Panc1 (cell line): ENCODE measurements at regions not wholly inside any gene's neighbourhood (a gene's known extent, or its start where the extent isn't known, plus 50 kb on each side); places are given as distances from the start of the nearest gene placed in this dataset.

Source experiments
- ATAC-seq: fragments of 200-7000 bp; cut with Tn5 transposase; 2 replicates; pipeline ENCODE4 v1.9.1; 2020; ENCODE audit warnings: mild to moderate bottlenecking, moderate library complexity
- BruUV-seq: library from RNA; stranded (reverse); fragments of 400-500 nt; replicated peaks from 2 replicates; lab custom pipeline; 2021; lab: Mats Ljungman, UMichigan
- CTCF ChIA-PET: fragments of 300-600 bp; sonication (Branson Sonifier 250); formaldehyde crosslinking; loops from one replicate; lab custom pipeline; 2022; ENCODE audit warnings: antibody characterized with exemption; lab: Charles Lee
- POLR2A ChIA-PET: fragments of 300-600 bp; sonication (Branson Sonifier 250); formaldehyde crosslinking; loops from one replicate; lab custom pipeline; 2022; ENCODE audit warnings: antibody characterized with exemption; lab: Charles Lee
- DNase-seq: peaks from one replicate; pipeline ENCODE4 v3.0.0-alpha.2; 2010; ENCODE audit warnings: low read depth, low spot score
- H3K27ac ChIP-seq: 2 replicates; pipeline ENCODE4 v1.5.1; 2011; ENCODE audit warnings: mild to moderate bottlenecking, low read length, inconsistent platforms
- H3K27me3 ChIP-seq: fragments of 200-500 bp; sonication (Bioruptor generic); 2 replicates; pipeline ENCODE4 v1.6.0; 2014; ENCODE audit warnings: low read length, inconsistent platforms; ENCODE audit not compliant: control insufficient read depth, insufficient read depth
- H3K36me3 ChIP-seq: fragments of 200-500 bp; sonication (Bioruptor generic); 2 replicates; pipeline ENCODE4 v1.5.1; 2014; ENCODE audit warnings: inconsistent platforms, mild to moderate bottlenecking, low read length, moderate library complexity; ENCODE audit not compliant: control insufficient read depth, insufficient read depth
- H3K4me1 ChIP-seq: 2 replicates; pipeline ENCODE4 v1.5.1; 2011; ENCODE audit warnings: inconsistent platforms, mild to moderate bottlenecking, low read length, moderate library complexity; ENCODE audit not compliant: control insufficient read depth, insufficient read depth
- H3K4me3 ChIP-seq, 2 experiments: 2 replicates each; pipeline ENCODE4 v1.5.1; 2011 to 2012; ENCODE audit warnings: low read depth in 2 of 2, low read length in 2 of 2, mild to moderate bottlenecking in 2 of 2, inconsistent platforms in 1 of 2, moderate library complexity in 1 of 2
- H3K9me3 ChIP-seq: fragments of 200-500 bp; sonication (Bioruptor generic); 2 replicates; pipeline ENCODE4 v1.5.1; 2014; ENCODE audit warnings: low read depth, mild to moderate bottlenecking, inconsistent platforms, low read length, moderate library complexity; ENCODE audit not compliant: control insufficient read depth, insufficient read depth
- POLR2AphosphoS5 ChIP-seq: IDR thresholded peaks from 2 replicates; pipeline ENCODE4 v1.6.1; 2012; ENCODE audit warnings: mild to moderate bottlenecking, low read depth, low read length, moderate library complexity
- SIN3A ChIP-seq: IDR thresholded peaks from 2 replicates; pipeline ENCODE4 v1.6.1; 2012; ENCODE audit warnings: low read depth, mild to moderate bottlenecking, low read length, moderate library complexity, borderline replicate concordance; ENCODE audit not compliant: insufficient read depth
- TCF7L2 ChIP-seq: IDR thresholded peaks from 2 replicates; pipeline ENCODE4 v1.6.1; 2011; ENCODE audit warnings: mild to moderate bottlenecking, low read depth, low read length, inconsistent platforms
- in situ Hi-C: cut with HindIII; loops from 2 replicates; pipeline ENCODE4 v1.10.0; 2016; ENCODE audit warnings: low sequenced_read_pairs, low pct_unique_long_range_greater_than_20kb
- intact Hi-C: fragments of 100-400 bp; cut with micrococcal nuclease; formaldehyde crosslinking; loops from one replicate; pipeline ENCODE4 v1.10.0; 2022; ENCODE audit not compliant: unreplicated experiment
- TF ChIP-seq, protein P1 (sequence below): fragments of 450-650 bp; IDR thresholded peaks from 2 replicates; pipeline ENCODE4 v1.5.1; 2017; ENCODE audit warnings: mild to moderate bottlenecking
- TF ChIP-seq, protein P2 (sequence below), 2 experiments: IDR thresholded peaks; 2 replicates each; pipeline ENCODE4 v1.6.1; 2011 to 2012; ENCODE audit warnings: low read depth in 2 of 2, control low read depth in 1 of 2, low read length in 1 of 2, mild to moderate bottlenecking in 1 of 2, moderate library complexity in 1 of 2; ENCODE audit not compliant: insufficient read depth in 1 of 2

DNA sequence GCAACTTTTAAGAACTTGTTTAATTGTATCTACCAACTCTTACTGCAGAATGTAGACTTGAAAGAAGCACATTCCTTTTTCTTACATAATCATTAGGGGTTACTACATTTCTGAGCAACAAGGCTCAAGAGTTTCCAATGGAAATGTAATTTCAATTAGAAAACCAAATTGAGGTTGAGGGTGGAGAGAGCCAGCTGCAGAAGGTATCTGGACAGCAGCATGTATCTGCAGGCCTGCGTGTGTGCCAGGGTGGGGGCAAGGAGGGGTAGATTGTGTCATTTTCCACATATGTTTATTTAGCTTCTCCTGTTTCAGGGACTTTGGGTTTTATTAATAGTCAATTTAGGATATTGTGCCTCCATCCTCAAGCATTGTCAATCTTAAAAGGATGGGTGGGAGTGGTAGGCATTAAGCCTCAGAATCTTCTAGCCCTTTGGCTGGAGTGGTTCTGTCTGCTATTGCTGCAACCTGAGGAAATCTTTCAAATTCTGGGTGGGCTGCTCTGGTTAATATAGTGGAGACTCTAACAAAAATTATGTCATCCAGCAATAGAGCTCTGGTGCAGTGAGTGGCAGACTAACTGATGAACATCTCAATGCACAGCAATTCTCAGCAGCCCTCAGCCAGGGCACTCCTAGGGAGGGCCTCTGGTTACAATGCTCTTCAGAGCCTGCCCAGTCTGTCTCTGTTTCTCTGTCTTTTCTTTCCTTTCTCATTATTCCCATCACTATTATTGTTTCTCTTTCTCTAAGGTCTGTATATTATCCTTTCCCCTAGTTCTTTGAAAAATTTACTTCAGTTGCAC lies 151.4 kb downstream of the RPIA start:
- Histone ChIP-seq H3K36me3 (no peaks in the 10 kb centered on the region), H3K4me3 (no peak overlapping the region), H3K9me3 (no peaks in the 10 kb centered on the region), H3K4me1 (no peaks in the 10 kb centered on the region), H3K27me3 (peaks cover 5% of the 10 kb centered on the region), H3K27ac (no peak overlapping the region)
- BruUV-seq: no TSS peak
- ChIA-PET CTCF (no interaction called here), POLR2A (no interaction called here)
- in situ Hi-C loops: no loop called here
- TF ChIP-seq, protein P1, sequence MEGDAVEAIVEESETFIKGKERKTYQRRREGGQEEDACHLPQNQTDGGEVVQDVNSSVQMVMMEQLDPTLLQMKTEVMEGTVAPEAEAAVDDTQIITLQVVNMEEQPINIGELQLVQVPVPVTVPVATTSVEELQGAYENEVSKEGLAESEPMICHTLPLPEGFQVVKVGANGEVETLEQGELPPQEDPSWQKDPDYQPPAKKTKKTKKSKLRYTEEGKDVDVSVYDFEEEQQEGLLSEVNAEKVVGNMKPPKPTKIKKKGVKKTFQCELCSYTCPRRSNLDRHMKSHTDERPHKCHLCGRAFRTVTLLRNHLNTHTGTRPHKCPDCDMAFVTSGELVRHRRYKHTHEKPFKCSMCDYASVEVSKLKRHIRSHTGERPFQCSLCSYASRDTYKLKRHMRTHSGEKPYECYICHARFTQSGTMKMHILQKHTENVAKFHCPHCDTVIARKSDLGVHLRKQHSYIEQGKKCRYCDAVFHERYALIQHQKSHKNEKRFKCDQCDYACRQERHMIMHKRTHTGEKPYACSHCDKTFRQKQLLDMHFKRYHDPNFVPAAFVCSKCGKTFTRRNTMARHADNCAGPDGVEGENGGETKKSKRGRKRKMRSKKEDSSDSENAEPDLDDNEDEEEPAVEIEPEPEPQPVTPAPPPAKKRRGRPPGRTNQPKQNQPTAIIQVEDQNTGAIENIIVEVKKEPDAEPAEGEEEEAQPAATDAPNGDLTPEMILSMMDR: no peak
- TF ChIP-seq TCF7L2 (no peak), SIN3A (no peak), POLR2AphosphoS5 (no peak)
- TF ChIP-seq, protein P2, sequence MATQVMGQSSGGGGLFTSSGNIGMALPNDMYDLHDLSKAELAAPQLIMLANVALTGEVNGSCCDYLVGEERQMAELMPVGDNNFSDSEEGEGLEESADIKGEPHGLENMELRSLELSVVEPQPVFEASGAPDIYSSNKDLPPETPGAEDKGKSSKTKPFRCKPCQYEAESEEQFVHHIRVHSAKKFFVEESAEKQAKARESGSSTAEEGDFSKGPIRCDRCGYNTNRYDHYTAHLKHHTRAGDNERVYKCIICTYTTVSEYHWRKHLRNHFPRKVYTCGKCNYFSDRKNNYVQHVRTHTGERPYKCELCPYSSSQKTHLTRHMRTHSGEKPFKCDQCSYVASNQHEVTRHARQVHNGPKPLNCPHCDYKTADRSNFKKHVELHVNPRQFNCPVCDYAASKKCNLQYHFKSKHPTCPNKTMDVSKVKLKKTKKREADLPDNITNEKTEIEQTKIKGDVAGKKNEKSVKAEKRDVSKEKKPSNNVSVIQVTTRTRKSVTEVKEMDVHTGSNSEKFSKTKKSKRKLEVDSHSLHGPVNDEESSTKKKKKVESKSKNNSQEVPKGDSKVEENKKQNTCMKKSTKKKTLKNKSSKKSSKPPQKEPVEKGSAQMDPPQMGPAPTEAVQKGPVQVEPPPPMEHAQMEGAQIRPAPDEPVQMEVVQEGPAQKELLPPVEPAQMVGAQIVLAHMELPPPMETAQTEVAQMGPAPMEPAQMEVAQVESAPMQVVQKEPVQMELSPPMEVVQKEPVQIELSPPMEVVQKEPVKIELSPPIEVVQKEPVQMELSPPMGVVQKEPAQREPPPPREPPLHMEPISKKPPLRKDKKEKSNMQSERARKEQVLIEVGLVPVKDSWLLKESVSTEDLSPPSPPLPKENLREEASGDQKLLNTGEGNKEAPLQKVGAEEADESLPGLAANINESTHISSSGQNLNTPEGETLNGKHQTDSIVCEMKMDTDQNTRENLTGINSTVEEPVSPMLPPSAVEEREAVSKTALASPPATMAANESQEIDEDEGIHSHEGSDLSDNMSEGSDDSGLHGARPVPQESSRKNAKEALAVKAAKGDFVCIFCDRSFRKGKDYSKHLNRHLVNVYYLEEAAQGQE (IDR thresholded peaks at IDR 0.05; ENCODE audit: insufficient read depth in 1 of 2, low read depth in 2 of 2, low read length in 1 of 2): no peak
- intact Hi-C loops: no loop called here
- no peak for DNase-seq
- ATAC-seq: no peak

DNA sequence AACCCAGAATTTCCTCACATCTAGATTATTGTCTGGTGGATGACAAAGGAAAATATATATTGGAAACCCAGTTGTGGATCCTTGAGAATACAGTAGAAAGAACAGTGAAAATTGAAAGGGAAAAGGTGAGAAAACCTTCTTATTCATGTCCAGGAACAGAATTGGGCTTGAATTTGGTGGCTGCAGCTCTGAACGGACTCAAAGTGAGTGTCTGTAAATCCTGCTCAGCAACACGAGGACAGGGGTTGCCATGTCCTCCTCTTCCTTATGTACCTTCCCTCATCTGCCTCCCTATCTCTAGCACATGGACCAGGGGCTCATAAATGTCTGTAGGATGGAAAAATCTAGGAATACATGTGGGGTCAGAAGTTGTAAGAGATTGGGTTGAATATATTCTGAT lies 152.2 kb downstream of the RPIA start:
- no peak overlapping the region for H3K27ac ChIP-seq
- DNase-seq: no peak
- no peaks in the 10 kb centered on the region for H3K9me3 ChIP-seq
- intact Hi-C loops (no loop called here), in situ Hi-C loops (no loop called here)
- CTCF ChIA-PET: no interaction called here
- ATAC-seq: no peak
- TF ChIP-seq, protein P1: no peak
- TF ChIP-seq, protein P2 (IDR thresholded peaks at IDR 0.05; ENCODE audit: insufficient read depth in 1 of 2, low read depth in 2 of 2, low read length in 1 of 2): no peak
- TF ChIP-seq POLR2AphosphoS5 (no peak), SIN3A (no peak), TCF7L2 (no peak)
- no peaks in the 10 kb centered on the region for H3K4me1 ChIP-seq
- BruUV-seq: no TSS peak
- H3K27me3 ChIP-seq: peaks cover 5% of the 10 kb centered on the region
- no peak overlapping the region for H3K4me3 ChIP-seq
- no peaks in the 10 kb centered on the region for H3K36me3 ChIP-seq
- POLR2A ChIA-PET: no interaction called here
